ENCODE measurements at regions not wholly inside any gene's neighbourhood (a gene's known extent, or its start where the extent isn't known, plus 50 kb on each side); places are given as distances from the start of the nearest gene placed in this dataset.
"Not testable (repeated sequence)": the region's sequence is repeated elsewhere in the genome, so short reads cannot be mapped to it uniquely, and the experiment has no call there.

- DNase-seq, result no peak
Observed at GRCh38 chr3:18236726-18237125, 188.4 kb downstream of the SATB1 start.

GRCh38 chr3:18234717-18235335 is 190.3 kb downstream of the SATB1 start:
- no peak for DNase-seq

- no peak for DNase-seq
Observed at GRCh38 chr3:18233987-18234716, 191.0 kb downstream of the SATB1 start.

GRCh38 chr3:18232317-18232716 is 192.8 kb downstream of the SATB1 start:
- no peak for DNase-seq

- DNase-seq, result no peak
Observed at GRCh38 chr3:18228060-18228459, 197.1 kb downstream of the SATB1 start.

GRCh38 chr3:18225709-18226108 is 199.4 kb downstream of the SATB1 start:
- DNase-seq, result no peak

- DNase-seq, result no peak
Observed at GRCh38 chr3:18224426-18224825, 200.7 kb downstream of the SATB1 start.

GRCh38 chr3:18223974-18224373 is 201.2 kb downstream of the SATB1 start:
- DNase-seq, result no peak

GRCh38 chr3:18223571-18223970 is 201.6 kb downstream of the SATB1 start:
- DNase-seq, result no peak

- no peak for DNase-seq
Observed at GRCh38 chr3:18222686-18223085, 202.5 kb downstream of the SATB1 start.

- DNase-seq, result no peak
Observed at GRCh38 chr3:18217507-18218174, 207.5 kb downstream of the SATB1 start.

- no peak for DNase-seq
Observed at GRCh38 chr3:18216996-18217395, 208.1 kb downstream of the SATB1 start.

GRCh38 chr3:18215639-18216038 is 209.5 kb downstream of the SATB1 start:
- DNase-seq, result no peak

- DNase-seq, result no peak
Observed at GRCh38 chr3:18211116-18211515, 214.0 kb downstream of the SATB1 start.

GRCh38 chr3:18208856-18209255 is 216.3 kb downstream of the SATB1 start:
- DNase-seq, result no peak

GRCh38 chr3:18208091-18208490 is 217.0 kb downstream of the SATB1 start:
- no peak for DNase-seq

GRCh38 chr3:18207226-18207625 is 217.9 kb downstream of the SATB1 start:
- no peak for DNase-seq

GRCh38 chr3:18205701-18206100 is 219.4 kb downstream of the SATB1 start:
- DNase-seq, result not testable (repeated sequence)

- no peak for DNase-seq
Observed at GRCh38 chr3:18201315-18201714, 223.8 kb downstream of the SATB1 start.

- no peak for DNase-seq
Observed at GRCh38 chr3:18199757-18200156, 225.4 kb downstream of the SATB1 start.

- no peak for DNase-seq
Observed at GRCh38 chr3:18195836-18196235, 229.3 kb downstream of the SATB1 start.

- no peak for DNase-seq
Observed at GRCh38 chr3:18194431-18194830, 230.7 kb downstream of the SATB1 start.

- no peak for DNase-seq
Observed at GRCh38 chr3:18190646-18191045, 234.5 kb downstream of the SATB1 start.

Data from occipital lobe (tissue), 1 donor.